SK-N-SH (cell line): ENCODE measurements at regions not wholly inside any gene's neighbourhood (a gene's known extent, or its start where the extent isn't known, plus 50 kb on each side); places are given as distances from the start of the nearest gene placed in this dataset.

Source experiments
- CTCF ChIP-seq: fragments of 200-600 bp; sonication (generic); IDR thresholded peaks from 2 replicates; pipeline ENCODE4 v1.6.1; 2017; ENCODE audit warnings: antibody characterized with exemption, mild to moderate bottlenecking, moderate library complexity
- EP300 ChIP-seq, 2 experiments: IDR thresholded peaks; 2 replicates each; pipeline versions ENCODE4 v1.4.0 to v1.6.1; 2012; ENCODE audit warnings: borderline replicate concordance in 1 of 2, low read depth in 1 of 2, low read length in 1 of 2
- MXI1 ChIP-seq: IDR thresholded peaks from 2 replicates; pipeline ENCODE4 v1.6.1; 2012; ENCODE audit warnings: mild to moderate bottlenecking, low read depth, low read length, improper control_type of control experiment
- POLR2AphosphoS5 ChIP-seq: IDR thresholded peaks from 2 replicates; pipeline ENCODE4 v1.6.1; 2012; ENCODE audit warnings: low read depth, low read length
- RFX5 ChIP-seq: IDR thresholded peaks from 2 replicates; pipeline ENCODE4 v1.6.1; 2012; ENCODE audit warnings: mild to moderate bottlenecking, improper control_type of control experiment, low read length
- SIN3A ChIP-seq: IDR thresholded peaks from 2 replicates; pipeline ENCODE4 v1.6.1; 2012; ENCODE audit warnings: low read depth, mild to moderate bottlenecking, low read length, moderate library complexity, borderline replicate concordance
- TAF1 ChIP-seq: IDR thresholded peaks from 2 replicates; pipeline ENCODE4 v1.6.1; 2012; ENCODE audit warnings: low read depth, mild to moderate bottlenecking, low read length, moderate library complexity, borderline replicate concordance
- ZBTB33 ChIP-seq: IDR thresholded peaks from 2 replicates; pipeline ENCODE4 v1.4.0; 2012; ENCODE audit warnings: low read depth, borderline replicate concordance
- TF ChIP-seq, protein P1 (sequence below): IDR thresholded peaks from 2 replicates; pipeline ENCODE4 v1.4.0; 2012; ENCODE audit warnings: low read depth

DNA sequence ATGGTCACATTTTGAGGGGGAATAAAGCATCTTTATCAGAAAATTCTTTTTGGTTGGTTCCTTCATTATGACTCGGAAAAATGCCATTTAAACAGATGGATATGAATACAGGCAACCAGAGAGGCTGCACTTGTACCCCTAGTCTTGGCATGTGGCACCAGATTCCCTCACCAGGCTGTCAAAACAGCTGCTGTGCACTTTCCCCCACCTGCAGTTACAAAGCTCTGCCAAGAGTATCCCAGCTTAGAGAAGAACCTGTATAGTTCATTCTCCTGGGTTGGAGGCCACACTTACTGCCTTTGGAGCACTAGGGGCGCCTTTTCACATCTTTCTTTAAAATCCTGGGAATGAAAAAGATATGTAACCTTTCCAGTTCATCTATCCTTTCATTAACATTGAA, 190.3 kb downstream of the KIF2B start:
- TF ChIP-seq EP300 (IDR thresholded peaks at IDR 0.05; ENCODE audit: borderline replicate concordance in 1 of 2, low read depth in 1 of 2, low read length in 1 of 2) (no peak), RFX5 (no peak), CTCF (no peak), POLR2AphosphoS5 (no peak), MXI1 (no peak), TAF1 (no peak), ZBTB33 (no peak), SIN3A (no peak)
- TF ChIP-seq, protein P1, sequence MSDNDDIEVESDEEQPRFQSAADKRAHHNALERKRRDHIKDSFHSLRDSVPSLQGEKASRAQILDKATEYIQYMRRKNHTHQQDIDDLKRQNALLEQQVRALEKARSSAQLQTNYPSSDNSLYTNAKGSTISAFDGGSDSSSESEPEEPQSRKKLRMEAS = no peak
